PC-3 (cell line): ENCODE measurements at regions not wholly inside any gene's neighbourhood (a gene's known extent, or its start where the extent isn't known, plus 50 kb on each side); places are given as distances from the start of the nearest gene placed in this dataset.
A peak's percentile ranks its signal among the peaks of the same experiment; 100 is the strongest.

ENCODE experiments used
- ATAC-seq: fragments of 200-7000 bp; cut with Tn5 transposase; 2 replicates; pipeline ENCODE4 v1.9.1; 2020; ENCODE audit warnings: mild to moderate bottlenecking, moderate library complexity
- BruUV-seq: library from RNA; stranded (reverse); fragments of 400-500 nt; replicated peaks from 2 replicates; lab custom pipeline; 2021; lab: Mats Ljungman, UMichigan
- CTCF ChIA-PET: fragments of 300-600 bp; sonication (Branson Sonifier 250); formaldehyde crosslinking; loops from one replicate; lab custom pipeline; 2022; ENCODE audit warnings: antibody characterized with exemption; lab: Charles Lee
- POLR2A ChIA-PET: fragments of 300-600 bp; sonication (Branson Sonifier 250); formaldehyde crosslinking; loops from one replicate; lab custom pipeline; 2022; ENCODE audit warnings: antibody characterized with exemption; ENCODE audit not compliant: unreplicated experiment; lab: Charles Lee
- DNase-seq: peaks from one replicate; pipeline ENCODE4 v3.0.0-alpha.2; 2015
- H2AFZ ChIP-seq: fragments of 300-600 bp; sonication (generic); 2 replicates; pipeline ENCODE4 v1.6.0; 2016; ENCODE audit warnings: antibody characterized with exemption, low read length
- H3F3A ChIP-seq: fragments of 300-600 bp; sonication (generic); one replicate; pipeline ENCODE4 v1.6.0; 2017; ENCODE audit warnings: antibody characterized with exemption, low read length, control low read depth, mild to moderate bottlenecking; ENCODE audit not compliant: unreplicated experiment
- H3K27ac ChIP-seq: fragments of 300-600 bp; sonication (generic); 2 replicates; pipeline ENCODE4 v1.5.1; 2016; ENCODE audit warnings: mild to moderate bottlenecking, low read length
- H3K27me3 ChIP-seq: fragments of 300-600 bp; sonication (generic); 2 replicates; pipeline ENCODE4 v1.6.1; 2016; ENCODE audit warnings: low read length, mixed read lengths
- H3K36me3 ChIP-seq: fragments of 300-600 bp; sonication (generic); 2 replicates; pipeline ENCODE4 v1.6.1; 2016; ENCODE audit warnings: low read depth, mixed run types, low read length, mixed read lengths
- H3K4me1 ChIP-seq: fragments of 300-600 bp; sonication (generic); 2 replicates; pipeline ENCODE4 v1.5.1; 2016; ENCODE audit warnings: low read length; ENCODE audit not compliant: insufficient read depth
- H3K4me2 ChIP-seq: fragments of 300-600 bp; sonication (generic); 2 replicates; pipeline ENCODE4 v1.6.0; 2016; ENCODE audit warnings: low read length
- H3K4me3 ChIP-seq: fragments of 300-600 bp; sonication (generic); 2 replicates; pipeline ENCODE4 v1.5.1; 2016; ENCODE audit warnings: mild to moderate bottlenecking, low read length, mixed read lengths
- H3K79me2 ChIP-seq: fragments of 300-600 bp; sonication (generic); 2 replicates; pipeline ENCODE4 v1.6.1; 2017; ENCODE audit warnings: low read length, mixed read lengths
- H3K9ac ChIP-seq: fragments of 300-600 bp; sonication (generic); 2 replicates; pipeline ENCODE4 v1.6.0; 2016; ENCODE audit warnings: mild to moderate bottlenecking, low read length
- H3K9me2 ChIP-seq: fragments of 300-600 bp; sonication (generic); replicated peaks from 2 replicates; pipeline ENCODE4 v1.6.1; 2016; ENCODE audit warnings: mixed run types, low read length, mixed read lengths
- H3K9me3 ChIP-seq: fragments of 300-600 bp; sonication (generic); 2 replicates; pipeline ENCODE4 v1.6.1; 2016; ENCODE audit warnings: low read length, mixed read lengths
- H4K20me1 ChIP-seq: fragments of 300-600 bp; sonication (generic); 2 replicates; pipeline ENCODE4 v1.6.1; 2016; ENCODE audit warnings: low read length, mixed read lengths
- CTCF ChIP-seq: fragments of 300-600 bp; sonication (generic); conservative IDR thresholded peaks from 2 replicates; pipeline ENCODE4 v1.5.1; 2017; ENCODE audit warnings: antibody characterized with exemption, low read depth, mild to moderate bottlenecking, low read length
- EZH2 ChIP-seq: fragments of 300-600 bp; sonication (generic); IDR thresholded peaks from one replicate; pipeline ENCODE4 v1.6.1; 2017; ENCODE audit warnings: antibody characterized with exemption, mild to moderate bottlenecking, low read length; ENCODE audit not compliant: unreplicated experiment
- EZH2phosphoT487 ChIP-seq: fragments of 300-600 bp; sonication (generic); IDR thresholded peaks from 2 replicates; pipeline ENCODE4 v1.6.1; 2018; ENCODE audit warnings: mild to moderate bottlenecking, antibody characterized with exemption, low read length, borderline replicate concordance
- intact Hi-C: fragments of 100-400 bp; cut with micrococcal nuclease; formaldehyde crosslinking; loops from 2 replicates; pipeline ENCODE4 v1.9.0; 2023

DNA sequence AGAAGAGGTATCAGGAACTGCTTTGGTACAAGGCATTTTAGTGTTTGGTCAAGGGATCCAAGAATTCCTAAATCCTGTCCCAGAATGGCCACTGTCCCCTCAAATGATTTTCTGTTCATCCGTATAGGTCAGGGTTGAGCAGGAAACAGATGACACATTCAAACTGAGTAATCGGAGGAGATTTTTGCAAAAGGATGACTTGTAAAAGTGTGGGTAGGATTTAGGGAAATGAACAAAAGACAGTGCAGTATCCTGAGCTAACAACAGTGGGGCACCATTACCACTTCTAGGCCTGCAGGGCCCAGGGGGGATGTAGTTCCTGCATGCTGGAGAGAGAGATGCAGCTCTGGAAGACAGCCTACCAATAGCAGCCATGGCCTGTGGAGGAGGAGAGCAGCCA, 290.1 kb downstream of the ZSWIM6 start:
- no peaks in the 10 kb centered on the region for H3K9me2 ChIP-seq
- POLR2A ChIA-PET: no interaction called here
- H4K20me1 ChIP-seq: no peaks in the 10 kb centered on the region
- H3K9ac ChIP-seq: no peak overlapping the region
- no peaks in the 10 kb centered on the region for H3F3A ChIP-seq
- H3K9me3 ChIP-seq: no peaks in the 10 kb centered on the region
- no peaks in the 10 kb centered on the region for H3K4me1 ChIP-seq
- no peak for TF ChIP-seq CTCF
- no peak for TF ChIP-seq EZH2phosphoT487
- no peak for TF ChIP-seq EZH2
- ATAC-seq (0 out of 2 replicates have a peak, but pooled peaks have one; percentile 15), DNase-seq (no peak)
- no peak overlapping the region for H3K4me2 ChIP-seq
- H3K4me3 ChIP-seq: no peak overlapping the region
- H3K27me3 ChIP-seq: no peaks in the 10 kb centered on the region
- H3K27ac ChIP-seq: no peak overlapping the region
- no peaks in the 10 kb centered on the region for H3K36me3 ChIP-seq
- intact Hi-C loops: no loop called here
- no peak overlapping the region for H2AFZ ChIP-seq
- H3K79me2 ChIP-seq: no peaks in the 10 kb centered on the region
- no TSS peak for BruUV-seq
- CTCF ChIA-PET: no interaction called here

DNA sequence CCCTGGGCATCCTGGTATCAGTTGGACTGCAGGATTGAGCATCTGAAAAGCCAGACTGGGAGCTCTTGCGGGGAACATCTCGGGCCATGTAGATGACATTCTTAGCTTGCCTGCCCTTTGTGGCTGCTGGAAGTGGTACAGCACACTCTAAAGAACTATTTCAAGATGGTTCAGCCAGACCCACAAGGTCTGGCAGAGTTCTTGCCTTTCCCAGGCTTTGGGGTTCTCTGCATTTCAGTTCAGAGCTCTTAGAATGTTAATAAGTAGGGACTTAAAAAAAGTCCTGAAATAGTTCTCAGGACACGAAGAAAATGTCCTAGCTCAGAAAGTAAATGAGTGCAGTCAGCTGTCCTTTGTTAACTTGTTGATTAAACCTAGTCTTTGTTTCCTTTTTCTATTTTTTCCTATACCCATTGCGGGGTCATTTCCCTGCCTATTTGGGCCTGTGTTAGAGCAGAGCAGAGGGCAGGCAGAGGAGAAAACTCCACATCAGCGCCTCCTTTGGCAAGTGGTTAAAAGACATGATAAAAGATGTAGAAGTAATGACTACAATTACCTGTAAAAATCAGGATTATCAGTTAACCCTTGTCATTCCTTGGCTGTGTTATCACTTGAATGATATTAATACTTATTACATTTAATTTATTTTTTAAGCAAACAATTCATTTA, 291.5 kb downstream of the ZSWIM6 start:
- TF ChIP-seq EZH2phosphoT487: no peak
- no peak for TF ChIP-seq EZH2
- TF ChIP-seq CTCF: no peak; the same call in 1 of the 2 replicates
- BruUV-seq: no TSS peak
- no peaks in the 10 kb centered on the region for H3K27me3 ChIP-seq
- no peaks in the 10 kb centered on the region for H4K20me1 ChIP-seq
- H3K4me2 ChIP-seq: no peak overlapping the region
- CTCF ChIA-PET: no interaction called here
- H3K79me2 ChIP-seq: no peaks in the 10 kb centered on the region
- no peaks in the 10 kb centered on the region for H3K4me1 ChIP-seq
- POLR2A ChIA-PET: no interaction called here
- DNase-seq (no peak), ATAC-seq (no peak)
- no peaks in the 10 kb centered on the region for H3F3A ChIP-seq
- no peak overlapping the region for H3K4me3 ChIP-seq
- H3K36me3 ChIP-seq: no peaks in the 10 kb centered on the region
- no peak overlapping the region for H2AFZ ChIP-seq
- no peaks in the 10 kb centered on the region for H3K9me3 ChIP-seq
- no peak overlapping the region for H3K9ac ChIP-seq
- H3K9me2 ChIP-seq: no peaks in the 10 kb centered on the region
- no peak overlapping the region for H3K27ac ChIP-seq
- intact Hi-C loops: no loop called here

GRCh38 chr5:61624553-61625136, 292.6 kb downstream of the ZSWIM6 start:
- Histone ChIP-seq H3K9me3 (no peaks in the 10 kb centered on the region), H3K9ac (no peak overlapping the region), H3K9me2 (no peaks in the 10 kb centered on the region), H3F3A (no peaks in the 10 kb centered on the region), H3K36me3 (no peaks in the 10 kb centered on the region), H3K4me3 (no peak overlapping the region), H4K20me1 (no peaks in the 10 kb centered on the region), H3K79me2 (no peaks in the 10 kb centered on the region), H2AFZ (no peak overlapping the region), H3K27ac (no peak overlapping the region), H3K4me1 (no peaks in the 10 kb centered on the region), H3K27me3 (no peaks in the 10 kb centered on the region), H3K4me2 (no peak overlapping the region)
- CTCF ChIA-PET: no interaction called here
- intact Hi-C loops: no loop called here
- DNase-seq (no peak), ATAC-seq (no peak)
- POLR2A ChIA-PET: no interaction called here
- TF ChIP-seq EZH2: no peak
- no peak for TF ChIP-seq EZH2phosphoT487
- TF ChIP-seq CTCF: no peak
- no TSS peak for BruUV-seq
